ENCODE measurements at regions not wholly inside any gene's neighbourhood (a gene's known extent, or its start where the extent isn't known, plus 50 kb on each side); places are given as distances from the start of the nearest gene placed in this dataset.
"Not testable (repeated sequence)": the region's sequence is repeated elsewhere in the genome, so short reads cannot be mapped to it uniquely, and the experiment has no call there.

GRCh38 chr11:3444420-3444744, 65.4 kb upstream of the ZNF195 start:
- TF ChIP-seq CTCF (IDR thresholded peaks at IDR 0.05 in 2 of 3, conservative IDR thresholded peaks at IDR 0.05 in 1 of 3; ENCODE audit: control insufficient read depth in 2 of 3, extremely low read depth in 1 of 3, insufficient read depth in 1 of 3, low read depth in 3 of 3, low read length in 3 of 3); MXI1 (IDR thresholded peaks at IDR 0.05; ENCODE audit: low read depth, low read length); JUND (IDR thresholded peaks at IDR 0.05; ENCODE audit: low read depth, low read length); IRF5 (IDR thresholded peaks at IDR 0.05; ENCODE audit: borderline replicate concordance); CHD4 (IDR thresholded peaks at IDR 0.05); NBN (IDR thresholded peaks at IDR 0.05); NFYB (IDR thresholded peaks at IDR 0.05; ENCODE audit: insufficient read depth, low read depth, low read length); BHLHE40 (IDR thresholded peaks at IDR 0.05; ENCODE audit: borderline replicate concordance in 1 of 2, low read depth in 2 of 2, low read length in 1 of 2); USF2 (IDR thresholded peaks at IDR 0.05; ENCODE audit: borderline replicate concordance, low read depth, low read length); CHD1 (IDR thresholded peaks at IDR 0.05; ENCODE audit: low read depth, low read length); POLR2A (IDR thresholded peaks at IDR 0.05; ENCODE audit: low read depth, low read length); USF1 (IDR thresholded peaks at IDR 0.05; ENCODE audit: borderline replicate concordance, extremely low read length, insufficient read depth, low read depth, low read length); SPI1 (IDR thresholded peaks at IDR 0.05; ENCODE audit: borderline replicate concordance, insufficient read depth, low read depth, low read length); TCF3 (IDR thresholded peaks at IDR 0.05; ENCODE audit: borderline replicate concordance, insufficient read depth, low read depth, low read length): not testable (repeated sequence)
